ENCODE measurements at regions not wholly inside any gene's neighbourhood (a gene's known extent, or its start where the extent isn't known, plus 50 kb on each side); places are given as distances from the start of the nearest gene placed in this dataset.
"Not testable (repeated sequence)": the region's sequence is repeated elsewhere in the genome, so short reads cannot be mapped to it uniquely, and the experiment has no call there.

GRCh38 chr15:67945951-67946700 is 106.3 kb upstream of the RNU6-1 start:
- DNase-seq, result no peak

- no peak for DNase-seq
Observed at GRCh38 chr15:67946701-67947100, 106.9 kb upstream of the RNU6-1 start.

- no peak for DNase-seq
Observed at GRCh38 chr15:67947254-67948039, 106.7 kb upstream of the PIAS1 start.

- DNase-seq, result no peak
Observed at GRCh38 chr15:67948215-67948614, 105.9 kb upstream of the PIAS1 start.

GRCh38 chr15:67951187-67951586 is 102.9 kb upstream of the PIAS1 start:
- not testable (repeated sequence) for DNase-seq

GRCh38 chr15:67953299-67953698 is 100.8 kb upstream of the PIAS1 start:
- DNase-seq, result no peak

- DNase-seq, result peak; percentile 19
Observed at GRCh38 chr15:67955252-67955651, 98.9 kb upstream of the PIAS1 start.

- DNase-seq, result no peak
Observed at GRCh38 chr15:67957435-67958132, 96.5 kb upstream of the PIAS1 start.

- peak; percentile 70 for DNase-seq
Observed at GRCh38 chr15:67967871-67968431, 86.2 kb upstream of the PIAS1 start.

GRCh38 chr15:67968564-67968963 is 85.6 kb upstream of the PIAS1 start:
- DNase-seq, result no peak

- DNase-seq, result no peak
Observed at GRCh38 chr15:67968966-67969365, 85.1 kb upstream of the PIAS1 start.

GRCh38 chr15:67969892-67970291 is 84.2 kb upstream of the PIAS1 start:
- no peak for DNase-seq

GRCh38 chr15:67972377-67972776 is 81.7 kb upstream of the PIAS1 start:
- DNase-seq, result no peak

GRCh38 chr15:67973846-67974245 is 80.3 kb upstream of the PIAS1 start:
- no peak for DNase-seq

- DNase-seq, result no peak
Observed at GRCh38 chr15:67976506-67977073, 77.5 kb upstream of the PIAS1 start.

- no peak for DNase-seq
Observed at GRCh38 chr15:67977414-67978089, 76.6 kb upstream of the PIAS1 start.

GRCh38 chr15:67979281-67979680 is 74.8 kb upstream of the PIAS1 start:
- DNase-seq, result no peak

GRCh38 chr15:67980171-67980570 is 73.9 kb upstream of the PIAS1 start:
- no peak for DNase-seq

GRCh38 chr15:67980773-67981685 is 73.1 kb upstream of the PIAS1 start:
- no peak for DNase-seq

GRCh38 chr15:67981848-67982247 is 72.3 kb upstream of the PIAS1 start:
- DNase-seq, result no peak

- no peak for DNase-seq
Observed at GRCh38 chr15:67991706-67992105, 62.4 kb upstream of the PIAS1 start.

Data from hematopoietic multipotent progenitor cell treated with erythropoietin and hydrocortisone succinate and interleukin-3 and kit ligand, for 6 days (in vitro differentiated cells).